Suppressor macrophage treated with lipopolysaccharide for 1 hour (primary cell): ENCODE measurements at regions not wholly inside any gene's neighbourhood (a gene's known extent, or its start where the extent isn't known, plus 50 kb on each side); places are given as distances from the start of the nearest gene placed in this dataset.

Experiments
- DNase-seq, 3 donors: peaks; one replicate each; pipeline ENCODE4 v3.0.0-alpha.2; 2020 to 2022

GRCh38 chr2:19711470-19712372 is 190.1 kb downstream of the TTC32 start:
- no peak for DNase-seq

DNA sequence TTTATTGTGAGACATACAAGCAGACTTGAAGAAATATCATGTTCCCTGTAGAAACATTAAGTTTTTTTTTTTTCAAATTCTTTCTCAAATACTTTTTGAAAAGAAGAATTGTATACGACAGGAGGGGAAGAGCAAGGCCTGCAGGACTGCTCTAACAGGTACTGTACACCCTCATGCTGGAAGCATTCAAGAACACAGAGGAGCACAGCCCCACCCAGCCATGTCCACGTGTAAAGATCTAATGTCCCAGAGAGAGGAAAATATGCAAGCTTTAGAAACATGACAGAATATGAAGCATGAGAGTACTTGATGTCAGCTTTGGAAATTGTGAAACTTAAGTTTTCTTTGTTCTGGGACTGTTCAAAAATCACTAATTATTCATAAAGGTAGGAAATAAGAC is 191.6 kb downstream of the TTC32 start:
- no peak for DNase-seq

DNA sequence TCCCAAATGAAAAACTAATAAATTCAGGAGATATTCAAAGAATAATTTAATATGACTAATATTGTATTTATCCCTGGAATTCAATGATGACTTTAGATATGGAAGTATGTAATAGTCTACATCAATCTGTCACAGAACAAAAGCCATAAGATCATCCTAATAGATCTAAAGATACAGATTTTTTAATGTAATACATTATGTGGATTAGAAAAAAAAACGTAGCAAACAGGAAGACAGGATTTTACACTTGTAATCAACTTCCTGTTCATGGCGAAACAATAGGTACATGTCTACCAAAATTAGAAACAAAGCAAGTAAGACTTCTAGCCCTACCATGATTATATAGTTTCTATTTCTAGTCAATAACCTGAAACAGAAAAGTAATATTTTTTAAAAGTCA is 192.2 kb downstream of the TTC32 start:
- no peak for DNase-seq

GRCh38 chr2:19708776-19709175 is 193.0 kb downstream of the TTC32 start:
- DNase-seq: no peak

GRCh38 chr2:19706332-19706731 is 195.5 kb downstream of the TTC32 start:
- no peak for DNase-seq

GRCh38 chr2:19702267-19702666 is 199.5 kb downstream of the TTC32 start:
- no peak for DNase-seq

- no peak for DNase-seq
These were observed 200.8 kb downstream of the TTC32 start for GRCh38 chr2:19700861-19701585.

DNA sequence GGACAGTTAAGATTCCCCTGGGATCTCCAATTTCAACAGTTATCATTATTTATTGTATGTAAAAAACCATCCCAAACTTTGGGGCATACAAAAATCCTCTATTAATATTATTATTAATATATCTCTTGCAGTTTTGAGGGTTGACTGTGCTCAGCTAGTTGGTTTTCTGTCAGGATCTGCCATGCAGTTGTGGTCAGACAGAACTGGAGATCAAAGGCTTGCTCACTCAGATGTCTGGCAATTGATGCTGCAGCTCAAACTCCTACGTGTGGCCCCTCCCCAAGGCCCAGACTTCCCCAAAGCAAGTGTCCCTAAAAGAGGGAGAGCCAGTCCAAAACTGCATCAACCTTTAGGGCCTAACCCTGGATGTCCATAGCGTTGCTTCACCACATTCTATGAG is 204.7 kb downstream of the TTC32 start:
- DNase-seq: no peak

DNA sequence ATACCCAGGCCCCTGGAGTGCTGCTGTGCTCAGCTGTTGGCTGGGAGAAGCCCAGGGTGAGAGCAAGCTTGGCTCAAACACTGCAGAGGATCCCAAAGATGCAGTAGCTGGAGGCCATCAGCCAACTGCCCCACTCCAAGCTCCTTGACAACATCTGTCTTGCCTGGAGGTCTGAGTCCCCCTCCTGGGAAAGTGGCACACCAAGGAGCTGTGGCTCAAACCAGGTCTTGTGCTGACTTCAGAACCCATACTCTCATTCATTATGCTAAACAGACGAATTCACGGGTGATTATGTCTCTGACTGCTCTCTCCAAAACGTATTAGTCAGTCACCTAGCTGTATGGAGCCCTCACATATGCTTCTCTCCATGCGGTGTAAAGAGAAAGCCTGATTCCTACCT is 206.1 kb downstream of the TTC32 start:
- DNase-seq: no peak

DNA sequence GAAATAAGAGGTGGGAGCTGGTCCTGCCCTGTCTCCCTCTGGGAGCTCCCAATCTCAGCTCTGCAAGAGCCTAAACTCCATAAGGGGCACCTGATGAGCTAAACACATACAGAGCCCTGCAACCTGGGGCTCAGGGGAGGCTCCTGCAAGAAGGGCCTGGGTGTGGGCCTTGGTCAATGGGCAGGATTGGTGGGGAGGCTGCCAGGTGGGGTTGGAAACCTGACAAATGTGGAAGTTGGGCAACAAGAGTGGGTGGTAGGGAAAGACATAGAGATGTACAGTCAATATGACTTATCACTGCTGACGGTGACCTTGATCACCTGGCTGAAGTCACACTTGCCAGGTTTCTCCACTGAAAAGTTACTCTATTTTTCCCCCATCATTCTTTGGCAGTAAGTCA is 209.9 kb downstream of the TTC32 start:
- no peak for DNase-seq

DNA sequence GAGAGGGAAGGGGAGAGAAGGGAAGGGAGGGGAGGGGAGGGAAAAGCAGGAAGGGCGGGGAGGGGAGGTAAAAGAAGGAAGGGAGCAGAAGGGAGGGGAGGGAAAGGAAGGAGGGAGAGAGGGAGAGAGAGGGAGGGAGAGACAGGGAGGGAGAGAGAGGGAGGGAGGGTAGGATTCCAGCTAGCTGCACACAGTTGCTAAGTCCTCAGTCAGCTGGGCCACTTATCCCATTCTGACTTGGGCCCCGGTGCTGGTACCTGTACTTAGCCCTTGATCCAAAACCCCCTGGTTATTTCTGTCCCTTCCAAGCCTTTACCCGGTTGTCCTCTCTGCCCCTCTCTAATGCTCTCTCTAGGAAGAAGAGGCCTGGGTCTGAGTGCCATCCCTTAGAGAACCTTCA is 211.4 kb downstream of the TTC32 start:
- no peak for DNase-seq

DNA sequence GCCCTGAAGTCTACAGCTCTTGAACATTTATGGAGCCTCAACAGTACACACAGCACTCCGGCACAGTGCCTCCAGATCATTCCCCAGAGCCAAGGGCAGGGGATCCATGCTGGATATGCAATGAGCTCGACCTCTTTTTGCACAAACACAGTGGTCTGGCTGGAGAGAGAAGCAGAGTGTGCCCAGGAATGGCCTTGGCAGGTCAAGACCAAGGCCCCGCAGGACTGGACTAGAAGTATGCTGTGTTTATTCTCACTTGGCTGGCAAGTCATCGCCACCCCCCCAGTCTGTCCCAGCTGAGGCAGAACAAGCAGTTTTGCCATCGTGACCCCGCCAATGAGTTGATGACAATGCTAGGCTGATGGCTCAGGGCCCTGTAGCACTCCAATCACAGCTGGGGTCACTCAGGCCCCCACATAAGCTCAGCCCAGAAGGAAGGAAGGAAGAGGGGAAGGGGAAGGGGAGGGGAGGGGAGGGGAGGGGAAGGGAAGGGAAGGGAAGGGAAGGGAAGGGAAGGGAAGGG is 212.1 kb downstream of the TTC32 start:
- no peak for DNase-seq

- no peak for DNase-seq
These were observed 213.7 kb downstream of the TTC32 start for GRCh38 chr2:19688059-19688458.

DNA sequence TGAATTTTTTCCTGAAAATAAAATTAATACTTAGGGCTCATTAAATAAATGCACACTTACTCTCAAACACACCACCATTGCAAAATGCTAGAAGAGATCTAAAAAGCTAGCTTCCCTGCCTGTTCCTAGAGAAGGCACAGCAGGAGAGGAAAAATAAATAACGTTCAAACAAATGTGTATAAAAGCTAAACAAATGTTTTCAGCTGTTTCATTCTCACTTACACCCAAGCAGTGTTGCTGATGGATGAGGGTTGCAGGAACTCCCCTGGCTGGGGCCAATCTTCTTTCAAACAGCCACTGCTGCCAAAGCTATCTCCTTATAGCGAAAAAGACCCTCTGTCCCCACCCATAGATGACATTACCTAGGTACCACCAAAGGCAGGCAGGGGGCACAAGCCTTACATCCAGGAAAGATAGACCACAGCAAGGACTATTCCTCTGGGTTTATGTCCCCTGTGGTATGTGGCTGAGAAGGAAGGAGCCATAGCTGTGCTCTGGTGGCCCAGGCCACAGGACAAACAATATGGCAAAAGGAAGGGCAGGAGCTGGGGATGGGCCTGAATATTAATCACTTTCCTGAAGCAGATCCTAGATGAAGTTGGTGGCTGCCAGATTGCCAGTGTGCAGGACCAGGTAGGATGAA is 214.6 kb downstream of the TTC32 start:
- no peak for DNase-seq

DNA sequence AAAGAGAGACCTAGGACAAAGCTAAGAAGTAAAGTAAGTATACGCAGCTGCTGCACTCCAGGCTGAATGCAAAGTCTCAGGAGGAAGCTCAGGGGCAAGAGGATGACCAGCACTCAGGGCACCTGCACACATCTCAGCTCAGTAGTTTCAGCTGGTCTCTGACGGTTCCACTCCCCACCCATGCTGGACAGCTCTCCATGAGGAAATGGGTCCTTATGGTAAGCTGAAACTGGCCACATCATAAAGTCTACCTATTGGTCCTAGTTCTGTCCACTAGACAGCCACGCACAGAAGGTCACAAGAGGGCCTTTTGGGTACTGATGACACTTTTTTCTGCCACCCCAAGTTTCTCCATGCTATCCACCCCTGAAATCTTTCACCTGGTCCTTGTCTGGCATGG is 215.3 kb downstream of the TTC32 start:
- no peak for DNase-seq

DNA sequence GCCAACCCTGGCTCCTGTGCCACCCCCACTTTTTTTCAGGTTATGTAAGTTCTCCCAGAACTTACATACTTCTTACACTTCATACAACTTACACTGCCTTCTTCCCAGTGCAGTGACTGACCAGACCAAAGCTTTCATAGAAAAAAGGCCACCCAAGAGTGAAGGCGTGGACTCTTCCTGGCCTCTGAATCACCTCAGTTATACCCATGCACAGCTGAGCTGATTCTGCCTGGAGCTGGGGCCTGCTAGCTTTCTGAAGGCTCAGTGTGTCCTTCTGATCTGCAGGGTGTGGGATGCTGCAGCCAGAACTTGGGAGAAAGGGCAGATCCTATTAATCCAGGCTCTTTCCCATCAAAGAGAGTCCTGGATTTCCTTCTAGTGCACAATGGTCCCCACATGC is 216.1 kb downstream of the TTC32 start:
- DNase-seq: no peak

GRCh38 chr2:19684516-19684915 is 217.3 kb downstream of the TTC32 start:
- no peak for DNase-seq

- no peak for DNase-seq
These were observed 218.2 kb downstream of the TTC32 start for GRCh38 chr2:19683556-19683955.

- no peak for DNase-seq
These were observed 219.3 kb downstream of the TTC32 start for GRCh38 chr2:19682493-19682892.

GRCh38 chr2:19677825-19678518 is 223.8 kb downstream of the TTC32 start:
- no peak for DNase-seq

GRCh38 chr2:19677215-19677777 is 224.5 kb downstream of the TTC32 start:
- DNase-seq: no peak

GRCh38 chr2:19676770-19677169 is 225.0 kb downstream of the TTC32 start:
- DNase-seq: no peak
